ENCODE measurements at regions not wholly inside any gene's neighbourhood (a gene's known extent, or its start where the extent isn't known, plus 50 kb on each side); places are given as distances from the start of the nearest gene placed in this dataset.

DNA sequence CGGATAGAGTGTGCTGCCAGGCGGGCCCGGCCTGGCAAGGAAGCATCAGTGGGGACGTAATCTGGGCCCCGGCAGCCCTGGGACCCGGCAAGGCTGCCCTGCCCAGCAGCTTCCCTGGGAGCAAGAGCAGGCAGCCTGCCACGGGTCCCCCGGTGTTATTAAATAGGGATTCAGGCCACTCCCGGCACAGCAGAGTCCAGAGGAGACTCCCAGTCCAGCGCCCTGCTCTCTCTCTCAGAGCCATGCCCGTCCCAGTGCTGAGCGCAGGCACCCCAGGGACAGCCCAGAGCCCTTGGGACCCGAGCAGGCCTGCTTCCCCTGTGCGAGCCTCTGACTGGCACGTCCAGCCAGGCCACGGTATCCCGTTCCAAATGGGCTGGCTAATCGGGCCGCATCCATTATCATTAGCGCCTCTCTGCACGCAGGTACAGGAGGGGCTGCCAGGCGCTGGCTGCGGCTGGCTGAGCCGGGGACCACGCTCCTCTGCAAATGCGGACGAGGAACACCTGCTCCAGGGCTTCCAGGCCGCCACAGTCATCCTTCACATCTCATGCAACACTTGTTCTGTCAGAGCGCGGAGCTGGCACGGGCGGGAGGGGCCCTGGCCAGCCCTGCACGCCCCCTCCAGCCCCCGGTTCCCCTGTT, 344.2 kb upstream of the MKI67 start:
- dilution Hi-C loops (cut with MboI; ENCODE audit: extremely low pct_ligation_motif_present, low sequenced_read_pairs) (no loop called here), intact Hi-C loops (cut with micrococcal nuclease) (no loop called here)
- Histone ChIP-seq H3K36me3 (ENCODE audit: control insufficient read depth in 2 of 2, extremely low read depth in 1 of 2, insufficient read depth in 2 of 2, low read length in 2 of 2) (no peaks in the 10 kb centered on the region), H4K20me1 (replicated peaks; ENCODE audit: control insufficient read depth, extremely low read depth, insufficient read depth, low read length) (no peaks in the 10 kb centered on the region), H3K4me1 (ENCODE audit: control insufficient read depth, extremely low read depth, insufficient read depth, low read length) (no peaks in the 10 kb centered on the region), H2AFZ (ENCODE audit: low read depth, low read length) (no peak overlapping the region), H3K9ac (replicated peaks; ENCODE audit: extremely low read depth, insufficient read depth, low read length) (no peak overlapping the region), H3K9me3 (replicated peaks; ENCODE audit: control insufficient read depth, insufficient read depth, low read length) (peaks cover 2% of the 10 kb centered on the region), H3K4me2 (ENCODE audit: insufficient read depth, low read length) (no peak overlapping the region), H3K79me2 (ENCODE audit: control insufficient read depth, insufficient read depth, low read length) (no peaks in the 10 kb centered on the region), H3K9me1 (replicated peaks; ENCODE audit: control insufficient read depth, extremely low read depth, insufficient read depth, low read length) (no peaks in the 10 kb centered on the region), H3K27me3 (ENCODE audit: control insufficient read depth in 2 of 2, insufficient read depth in 2 of 2, low read length in 2 of 2) (no peaks in the 10 kb centered on the region), H3K4me3 (replicated peaks in 1 of 3; ENCODE audit: insufficient read depth in 1 of 3, low read depth in 1 of 3, low read length in 3 of 3) (no peak overlapping the region), H3K27ac (ENCODE audit: insufficient read depth, low read depth, low read length) (no peak overlapping the region)
- CTCF ChIA-PET = no interaction called here
- TF ChIP-seq CTCF (IDR thresholded peaks at IDR 0.05; ENCODE audit: extremely low read depth in 1 of 2, insufficient read depth in 1 of 2, low read depth in 1 of 2, low read length in 2 of 2) (no peak), MAX (IDR thresholded peaks at IDR 0.05; ENCODE audit: insufficient read depth, insufficient read length) (no peak), POLR2AphosphoS5 (IDR thresholded peaks at IDR 0.05; ENCODE audit: insufficient read depth, low read depth, low read length) (no peak), MYC (IDR thresholded peaks at IDR 0.05; ENCODE audit: low read depth, low read length) (no peak), GATA2 (IDR thresholded peaks at IDR 0.05; ENCODE audit: insufficient read depth, insufficient read length, low read depth, low read length) (no peak), FOS (IDR thresholded peaks at IDR 0.05; ENCODE audit: borderline replicate concordance, insufficient read depth, low read length) (no peak), POLR2A (IDR thresholded peaks at IDR 0.05; ENCODE audit: low read depth, low read length) (no peak), EZH2 (IDR thresholded peaks at IDR 0.05; ENCODE audit: borderline replicate concordance, low read depth, low read length, severe bottlenecking) (no peak), JUN (IDR thresholded peaks at IDR 0.05; ENCODE audit: borderline replicate concordance, insufficient read depth, insufficient read length, low read depth) (no peak)
- no TSS peak for BruUV-seq (replicated peaks)
- POLR2A ChIA-PET = no interaction called here
- FAIRE-seq (no peak), DNase-seq (ENCODE audit: low read depth, low spot score) (no peak)
